ENCODE measurements at regions not wholly inside any gene's neighbourhood (a gene's known extent, or its start where the extent isn't known, plus 50 kb on each side); places are given as distances from the start of the nearest gene placed in this dataset.

DNA sequence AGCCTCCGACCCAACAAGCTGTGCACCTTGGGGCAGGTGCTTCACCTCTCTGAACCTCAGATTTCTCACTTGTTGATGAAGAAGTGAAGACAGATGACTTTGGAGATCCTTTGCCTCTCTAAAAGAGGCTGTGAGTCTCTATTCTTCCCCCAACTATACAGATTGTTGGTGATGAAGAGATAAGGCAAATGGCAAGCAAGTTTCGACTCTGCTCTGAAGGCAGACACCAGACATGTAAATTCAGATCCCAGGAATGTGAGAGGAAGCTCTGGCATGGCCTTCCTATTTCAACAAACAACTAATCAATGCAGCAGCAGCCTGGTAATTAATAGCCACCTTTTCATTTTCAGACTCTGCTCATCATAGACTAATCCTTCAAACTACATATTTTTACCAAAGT, 74.2 kb upstream of the EGR2 start:
- Mint-ChIP-seq H3K4me1 (no peaks in the 10 kb centered on the region), H3K36me3 (no peaks in the 10 kb centered on the region), H3K27ac (no peak overlapping the region), H3K27me3 (peaks cover 8% of the 10 kb centered on the region), H3K4me3 (no peak overlapping the region), H3K9me3 (no peaks in the 10 kb centered on the region)

DNA sequence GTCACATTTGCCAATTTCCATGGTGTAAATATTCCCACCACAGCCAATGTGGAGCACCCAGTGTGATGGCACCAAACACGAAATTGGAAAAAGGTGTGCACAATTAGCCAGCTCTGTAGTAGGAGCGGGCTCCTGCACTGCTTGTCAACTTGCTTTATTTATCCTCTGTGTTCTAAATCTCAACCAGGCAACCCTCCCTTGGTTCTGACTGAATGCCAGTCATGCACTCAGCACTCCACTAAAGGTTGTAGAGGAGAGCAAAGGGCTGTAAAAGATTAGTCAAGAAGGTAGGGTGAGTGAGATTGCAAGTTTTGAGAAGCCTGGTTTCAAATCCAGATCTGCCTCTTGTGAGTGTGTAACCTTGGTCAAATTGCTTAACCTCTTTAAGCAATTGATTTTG, 71.5 kb upstream of the EGR2 start:
- peaks cover 14% of the 10 kb centered on the region for H3K27me3 Mint-ChIP-seq
- H3K27ac Mint-ChIP-seq = no peak overlapping the region
- H3K36me3 Mint-ChIP-seq = no peaks in the 10 kb centered on the region
- no peaks in the 10 kb centered on the region for H3K4me1 Mint-ChIP-seq
- H3K9me3 Mint-ChIP-seq = no peaks in the 10 kb centered on the region
- no peak overlapping the region for H3K4me3 Mint-ChIP-seq

DNA sequence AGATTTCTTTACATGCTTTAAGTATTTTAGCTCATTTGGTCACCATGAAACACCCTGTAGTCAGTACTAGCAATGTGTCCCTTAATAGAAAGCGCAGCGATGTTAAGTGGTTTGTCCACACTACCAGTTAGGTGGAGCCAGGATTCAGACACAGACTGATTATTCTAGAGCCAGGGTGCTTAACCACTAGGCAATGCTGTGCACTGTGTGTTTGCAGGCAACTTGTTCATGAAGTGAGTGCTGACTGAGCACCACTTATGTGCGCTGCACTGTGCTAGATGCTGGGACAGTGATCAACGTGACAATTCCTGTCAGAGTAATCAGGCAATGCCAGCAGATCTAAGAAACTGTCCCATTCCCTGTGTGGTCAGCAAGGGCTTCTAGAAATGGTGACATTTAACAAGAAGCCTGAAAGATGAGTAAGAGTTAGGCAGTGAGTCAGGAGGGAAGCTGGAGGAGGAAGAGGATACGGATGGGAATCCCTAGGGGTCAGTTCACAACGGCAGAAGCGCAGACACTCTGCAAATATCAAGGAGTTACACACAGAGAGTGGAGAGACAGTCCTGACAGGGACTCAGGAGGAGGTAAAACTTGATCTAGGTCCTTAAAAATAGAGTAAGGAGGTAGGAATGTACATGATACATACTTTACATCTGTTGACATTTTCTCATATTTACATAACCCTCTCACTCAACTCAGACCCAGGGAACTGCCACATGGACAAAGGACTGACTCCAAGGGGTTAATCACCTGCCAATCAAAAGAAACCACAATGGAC, 69.7 kb upstream of the EGR2 start:
- Mint-ChIP-seq H3K9me3 (no peaks in the 10 kb centered on the region), H3K36me3 (no peaks in the 10 kb centered on the region), H3K4me1 (no peaks in the 10 kb centered on the region), H3K27me3 (peaks cover 20% of the 10 kb centered on the region), H3K27ac (no peak overlapping the region), H3K4me3 (no peak overlapping the region)

DNA sequence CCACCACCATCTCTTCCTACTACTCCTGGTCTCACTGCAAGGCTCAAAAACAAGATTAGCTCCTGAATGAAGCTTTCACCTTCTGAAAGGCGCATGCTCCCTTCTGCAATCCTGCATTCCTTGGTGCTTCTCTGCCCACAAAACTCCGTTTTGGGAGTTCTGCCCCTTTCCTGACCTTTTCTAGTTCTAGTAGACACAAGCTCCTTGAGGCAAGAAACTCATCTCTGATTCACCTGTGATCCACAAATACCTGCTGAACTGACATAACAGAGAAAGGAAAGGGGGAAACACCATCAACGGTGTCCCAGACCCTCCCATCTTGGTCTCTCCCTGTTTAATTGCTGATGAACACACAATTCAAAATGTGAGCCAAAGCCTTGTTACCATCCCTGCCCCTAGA, 64.0 kb upstream of the EGR2 start:
- no peaks in the 10 kb centered on the region for H3K4me1 Mint-ChIP-seq
- H3K4me3 Mint-ChIP-seq = no peak overlapping the region
- no peaks in the 10 kb centered on the region for H3K36me3 Mint-ChIP-seq
- H3K27me3 Mint-ChIP-seq = peaks cover 18% of the 10 kb centered on the region
- H3K27ac Mint-ChIP-seq = no peak overlapping the region
- no peaks in the 10 kb centered on the region for H3K9me3 Mint-ChIP-seq

DNA sequence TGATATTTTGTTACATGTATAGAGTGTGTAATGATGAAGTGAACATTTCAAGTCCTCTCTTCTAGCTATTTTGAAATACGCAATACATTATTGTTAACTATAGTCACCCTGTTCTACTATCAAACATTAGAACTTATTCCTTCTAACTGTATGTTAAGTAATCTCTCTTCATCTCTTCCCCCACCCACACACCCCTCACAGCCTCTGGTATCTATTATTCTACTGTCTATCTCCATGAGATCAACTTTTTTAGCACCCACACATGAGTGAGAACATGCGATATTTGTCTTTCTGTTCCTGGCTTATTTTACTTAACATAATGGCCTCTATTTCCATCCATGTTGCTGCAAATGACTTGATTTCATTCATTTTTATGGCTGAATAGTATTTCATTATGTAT, 57.7 kb upstream of the EGR2 start:
- Mint-ChIP-seq H3K27me3 (peaks cover 5% of the 10 kb centered on the region), H3K4me1 (peaks cover 12% of the 10 kb centered on the region), H3K9me3 (no peaks in the 10 kb centered on the region), H3K4me3 (no peak overlapping the region), H3K27ac (no peak overlapping the region), H3K36me3 (no peaks in the 10 kb centered on the region)

DNA sequence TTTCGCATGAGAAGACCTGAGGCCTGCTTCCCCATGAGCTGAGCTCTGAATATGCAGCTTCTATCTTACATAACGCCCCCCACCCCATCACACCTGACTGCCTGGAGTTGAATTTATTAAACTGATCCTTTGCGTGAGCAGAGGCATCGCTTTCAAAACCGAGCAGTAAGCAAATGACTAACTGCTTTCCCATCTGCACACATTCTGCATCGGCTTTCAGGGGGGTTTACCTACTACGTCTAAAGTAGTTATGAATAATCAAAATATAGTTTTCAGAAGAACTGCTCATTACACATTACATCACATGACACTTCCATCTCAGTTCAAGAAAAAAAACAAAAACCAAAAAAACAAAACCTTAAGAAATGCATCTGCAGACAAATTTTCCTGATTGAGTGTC, 54.7 kb upstream of the EGR2 start:
- H3K4me1 Mint-ChIP-seq = peaks cover 12% of the 10 kb centered on the region
- peaks cover 2% of the 10 kb centered on the region for H3K27me3 Mint-ChIP-seq
- H3K27ac Mint-ChIP-seq = peak overlapping the region; percentile 8
- H3K4me3 Mint-ChIP-seq = no peak overlapping the region
- H3K36me3 Mint-ChIP-seq = no peaks in the 10 kb centered on the region
- no peaks in the 10 kb centered on the region for H3K9me3 Mint-ChIP-seq

DNA sequence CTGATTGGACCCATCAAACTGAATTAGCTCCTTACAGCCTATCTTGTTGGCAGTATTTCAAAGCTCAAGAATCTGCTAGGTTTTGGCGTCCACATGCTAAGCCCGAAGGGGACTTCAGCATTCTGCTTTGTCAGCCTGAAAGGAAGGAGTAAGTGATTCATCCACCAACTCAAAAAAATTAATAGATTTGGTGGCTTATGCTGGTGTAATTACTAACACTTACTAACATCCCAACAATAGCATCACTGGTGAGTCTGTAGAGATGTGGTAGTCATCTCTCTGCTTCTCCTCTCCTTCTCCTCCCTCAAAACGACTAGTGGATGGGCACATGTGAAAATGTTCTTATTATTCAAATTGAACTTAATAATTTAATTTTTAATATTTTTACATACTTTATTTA, 53.8 kb upstream of the EGR2 start:
- H3K27me3 Mint-ChIP-seq = peaks cover 1% of the 10 kb centered on the region
- no peaks in the 10 kb centered on the region for H3K9me3 Mint-ChIP-seq
- H3K27ac Mint-ChIP-seq = no peak overlapping the region
- H3K4me3 Mint-ChIP-seq = no peak overlapping the region
- H3K4me1 Mint-ChIP-seq = peaks cover 12% of the 10 kb centered on the region
- H3K36me3 Mint-ChIP-seq = no peaks in the 10 kb centered on the region

DNA sequence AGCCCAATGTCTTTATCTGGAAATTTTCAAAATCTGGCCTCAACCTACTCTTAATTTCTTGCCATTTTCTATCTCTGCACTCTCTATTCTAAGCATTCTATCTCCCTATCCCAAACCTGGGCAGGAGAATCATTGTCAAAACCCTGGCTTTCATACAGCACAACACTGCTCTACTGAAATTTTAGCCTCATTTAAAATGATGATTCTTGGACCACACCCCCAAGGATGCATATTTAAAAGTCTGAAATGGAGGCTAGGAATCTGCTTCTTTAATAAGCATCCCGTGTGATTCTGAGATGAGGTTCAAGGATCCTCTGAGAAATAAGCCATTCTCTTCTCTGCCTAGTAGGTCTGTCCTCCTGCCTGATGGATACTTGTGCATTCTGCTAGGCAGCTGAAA, 50.8 kb upstream of the EGR2 start:
- Mint-ChIP-seq H3K4me3 (no peak overlapping the region), H3K9me3 (no peaks in the 10 kb centered on the region), H3K4me1 (peaks cover 4% of the 10 kb centered on the region), H3K27me3 (peaks cover 3% of the 10 kb centered on the region), H3K36me3 (no peaks in the 10 kb centered on the region), H3K27ac (no peak overlapping the region)

DNA sequence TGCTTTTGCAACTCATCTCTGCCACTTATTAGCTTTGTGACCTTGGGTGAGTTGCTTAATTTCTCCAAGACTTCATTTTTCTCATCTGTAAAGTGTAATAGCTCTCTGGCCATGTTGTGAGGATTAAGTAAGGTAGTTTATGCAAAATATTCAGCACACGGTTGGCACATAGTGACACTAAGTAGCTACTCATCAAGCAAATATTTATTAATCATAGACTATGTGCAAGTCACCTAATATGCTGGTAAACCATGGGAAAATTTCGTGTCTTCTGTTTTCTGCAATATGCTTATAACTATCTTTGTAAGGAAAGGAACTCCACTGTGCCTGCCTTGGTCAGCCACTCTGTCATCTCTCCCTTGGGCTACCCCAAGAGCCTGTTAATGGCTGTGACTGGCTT, 50.3 kb upstream of the EGR2 start:
- H3K27ac Mint-ChIP-seq = no peak overlapping the region
- H3K9me3 Mint-ChIP-seq = no peaks in the 10 kb centered on the region
- peaks cover 6% of the 10 kb centered on the region for H3K4me1 Mint-ChIP-seq
- peaks cover 3% of the 10 kb centered on the region for H3K27me3 Mint-ChIP-seq
- no peaks in the 10 kb centered on the region for H3K36me3 Mint-ChIP-seq
- H3K4me3 Mint-ChIP-seq = no peak overlapping the region
